NCI-H524 (cell line): ENCODE measurements at regions not wholly inside any gene's neighbourhood (a gene's known extent, or its start where the extent isn't known, plus 50 kb on each side); places are given as distances from the start of the nearest gene placed in this dataset.

Experiments
- DNase-seq, 2 experiments: peaks; one replicate each; lab custom pipeline; 2025; lab: John Stamatoyannopoulos, UW

- no peak for DNase-seq
These were observed 356.9 kb upstream of the NUDT12 start for GRCh38 chr5:103919506-103919905.

- DNase-seq = no peak
These were observed 356.2 kb upstream of the NUDT12 start for GRCh38 chr5:103918668-103919367.

DNA sequence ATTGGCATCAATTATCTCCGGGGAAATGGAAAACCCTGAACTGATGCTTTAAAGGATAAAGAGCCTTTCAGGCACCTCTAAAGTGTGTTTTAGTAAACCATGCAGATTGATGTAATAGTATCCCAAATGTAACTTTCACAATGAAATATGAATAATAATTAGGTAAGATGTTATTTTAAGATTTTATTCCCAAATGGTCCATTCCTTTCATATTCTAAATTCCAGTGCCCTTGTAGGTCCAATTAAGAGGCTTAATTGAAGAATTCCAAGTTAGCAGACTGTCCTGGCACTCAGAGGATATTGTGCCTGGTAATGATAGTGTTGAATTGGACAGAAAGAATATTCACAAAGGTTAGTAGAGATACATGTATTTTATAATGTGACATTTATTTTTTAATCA is 352.5 kb upstream of the NUDT12 start:
- DNase-seq = no peak

DNA sequence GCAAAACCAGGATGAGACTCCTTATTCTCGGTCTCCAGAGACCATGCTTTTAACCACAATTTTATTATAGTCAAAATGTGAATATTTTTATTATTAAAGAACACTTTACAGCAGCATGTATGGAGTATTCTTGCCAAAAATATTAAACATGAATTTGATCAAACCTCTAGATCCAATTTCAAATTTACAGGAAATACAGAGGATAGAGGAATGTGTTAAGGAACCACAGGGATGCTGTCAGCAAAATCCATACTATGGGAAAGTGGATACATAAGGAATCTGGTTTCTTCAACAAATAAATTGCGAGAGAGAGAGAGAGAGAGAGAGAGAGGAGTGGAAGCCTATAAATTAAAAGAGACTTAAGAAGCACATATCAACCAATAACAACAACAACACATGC is 348.2 kb upstream of the NUDT12 start:
- no peak for DNase-seq

- no peak for DNase-seq
These were observed 347.4 kb upstream of the NUDT12 start for GRCh38 chr5:103910011-103910410.

DNA sequence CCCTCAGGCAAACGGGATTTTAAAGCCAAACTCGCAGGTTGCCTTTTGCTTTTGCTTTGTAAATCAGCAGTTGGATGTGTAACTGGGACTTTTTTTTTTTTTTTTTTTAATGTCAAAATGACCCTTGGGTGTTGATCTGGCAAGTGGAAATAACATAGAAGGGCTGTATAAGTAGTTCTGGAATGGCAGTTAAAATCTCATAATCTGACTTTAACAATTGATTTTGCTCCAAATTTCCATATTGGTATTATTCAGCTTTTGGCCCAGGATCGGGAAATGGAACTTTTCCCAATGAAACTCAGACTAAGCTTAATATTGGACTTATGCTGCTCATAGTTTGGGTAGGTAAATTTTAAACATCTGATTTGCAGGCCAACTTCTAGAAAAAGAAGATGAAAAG is 346.8 kb upstream of the NUDT12 start:
- no peak for DNase-seq

DNA sequence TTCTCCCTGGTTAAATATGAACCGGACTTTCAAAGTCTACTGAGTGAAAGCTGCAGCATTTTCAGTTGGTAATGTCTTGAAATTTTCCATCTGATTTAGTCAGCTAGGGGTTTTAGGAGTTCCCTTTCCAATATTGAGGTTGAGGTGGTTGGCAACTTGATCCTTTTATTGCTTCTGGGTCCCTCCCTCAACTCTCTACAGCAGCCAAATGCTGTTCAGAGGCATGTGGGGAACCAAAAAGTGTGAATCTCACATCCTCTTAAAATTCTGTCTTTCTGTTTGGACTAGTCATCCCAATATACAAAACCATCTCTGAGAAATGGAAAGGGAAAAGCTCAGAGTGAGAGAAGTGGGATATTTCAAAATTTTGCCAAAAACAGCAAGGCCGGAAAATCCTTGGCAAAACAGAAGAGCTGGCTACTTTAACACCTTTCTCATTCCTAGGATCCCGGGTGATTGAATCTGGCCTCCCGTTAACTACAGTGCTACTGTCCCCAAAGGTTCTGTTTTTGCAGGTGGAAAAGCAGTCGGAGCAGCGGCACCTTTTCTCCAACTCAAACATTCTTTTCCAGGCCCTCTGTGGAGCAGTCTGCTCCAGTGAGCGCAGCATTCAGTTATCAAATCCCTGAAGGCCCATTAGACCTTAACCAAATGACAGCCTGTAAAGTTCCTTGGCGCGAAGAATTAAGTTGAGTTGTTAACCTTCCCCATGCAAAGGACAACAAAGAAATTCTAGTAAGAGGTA is 345.9 kb upstream of the NUDT12 start:
- no peak for DNase-seq

- no peak for DNase-seq
These were observed 344.4 kb upstream of the NUDT12 start for GRCh38 chr5:103907001-103907400.

DNA sequence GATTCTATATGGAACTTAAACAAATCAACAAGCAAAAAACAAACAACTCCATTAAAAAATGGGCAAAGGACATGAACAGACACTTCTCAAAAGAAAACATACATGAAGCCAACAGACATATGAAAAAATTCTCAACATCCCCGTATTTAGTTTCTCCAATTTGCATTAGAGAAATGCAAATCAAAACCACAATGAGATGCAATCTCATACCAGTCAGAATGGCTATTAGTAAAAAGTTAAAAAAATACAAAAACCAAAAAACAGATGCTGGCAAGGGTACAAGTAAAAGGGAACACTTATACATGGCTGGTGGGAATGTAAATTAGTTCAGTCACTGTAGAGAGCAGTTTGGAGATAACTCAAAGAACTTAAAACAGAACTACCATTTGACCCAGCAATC is 342.1 kb upstream of the NUDT12 start:
- DNase-seq = no peak

DNA sequence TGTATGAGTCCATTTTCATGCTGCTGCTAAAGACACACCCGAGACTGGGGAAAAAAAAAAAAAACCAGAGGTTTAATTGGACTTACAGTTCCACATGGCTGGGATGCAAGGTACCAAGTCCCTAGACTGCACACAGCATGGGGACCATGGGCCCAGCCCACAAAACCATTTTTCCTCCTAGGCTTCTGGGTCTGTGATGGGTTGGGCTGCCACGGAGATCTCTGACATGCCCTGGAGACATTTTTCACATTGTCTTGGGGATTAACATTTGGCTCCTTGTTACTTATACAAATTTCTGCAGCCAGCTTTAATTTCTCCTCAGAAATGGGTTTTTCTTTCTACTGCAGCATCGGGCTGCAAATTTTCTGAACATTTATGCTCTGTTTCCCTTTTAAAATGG is 340.3 kb upstream of the NUDT12 start:
- DNase-seq = no peak

- no peak for DNase-seq
These were observed 339.3 kb upstream of the NUDT12 start for GRCh38 chr5:103901885-103902284.

GRCh38 chr5:103896593-103896992 is 334.0 kb upstream of the NUDT12 start:
- no peak for DNase-seq

- no peak for DNase-seq
These were observed 333.1 kb upstream of the NUDT12 start for GRCh38 chr5:103895738-103896137.

DNA sequence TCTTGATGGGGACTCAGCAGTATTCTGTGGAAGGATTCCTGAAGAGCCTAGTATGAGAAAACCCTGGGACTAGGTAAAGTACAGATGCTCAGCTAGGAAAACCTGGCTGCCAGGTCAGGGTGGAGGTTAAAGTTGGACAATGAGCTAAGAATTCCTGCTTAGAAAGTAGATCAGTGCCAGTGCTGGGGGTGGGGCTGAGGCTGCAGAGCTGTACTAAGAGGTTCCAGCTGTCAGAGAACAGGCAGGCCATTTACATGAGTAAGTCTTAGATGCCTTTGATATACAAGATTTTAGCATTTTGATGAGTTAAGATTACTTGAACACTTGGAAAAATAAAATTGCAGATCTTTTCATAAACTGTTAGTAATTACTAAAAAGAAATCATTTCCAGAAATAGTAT is 332.3 kb upstream of the NUDT12 start:
- DNase-seq = no peak

DNA sequence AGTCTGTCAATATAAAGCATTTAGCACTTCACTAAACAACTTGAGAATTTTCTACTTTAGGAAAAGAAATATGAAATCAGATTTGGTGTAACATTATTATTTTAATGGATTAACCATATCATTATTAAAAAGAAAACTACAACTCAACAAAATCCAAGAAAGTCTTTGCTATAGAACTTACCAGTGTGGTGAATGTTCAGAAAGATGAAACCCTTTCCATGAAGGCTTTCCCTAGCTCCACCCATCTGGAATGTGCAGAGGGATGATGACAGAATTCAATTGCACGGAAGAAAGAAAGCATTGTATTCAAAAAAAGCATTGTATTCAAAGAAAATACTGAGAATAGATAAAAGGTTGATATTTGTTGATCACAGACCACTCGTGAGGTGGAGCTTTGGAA is 328.6 kb upstream of the NUDT12 start:
- no peak for DNase-seq

DNA sequence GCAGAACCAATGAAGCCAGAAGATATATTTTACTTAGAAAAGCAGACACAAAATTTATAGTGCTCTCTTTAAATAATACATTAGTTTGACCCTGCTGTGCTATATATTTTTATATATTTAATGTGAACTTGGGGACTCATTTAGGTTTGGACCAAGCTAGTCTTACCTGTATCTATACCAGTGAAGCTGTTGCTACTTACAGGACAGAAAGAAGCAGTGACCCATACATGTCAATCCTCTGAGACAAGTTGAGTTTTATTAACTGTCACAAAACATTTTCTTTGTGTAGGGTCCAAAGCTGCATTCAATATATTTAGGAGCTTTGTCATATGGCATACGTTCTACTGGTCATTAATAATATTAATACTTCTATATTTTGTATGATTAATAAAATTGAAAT is 327.7 kb upstream of the NUDT12 start:
- no peak for DNase-seq

- DNase-seq = no peak
These were observed 327.1 kb upstream of the NUDT12 start for GRCh38 chr5:103889500-103890209.

DNA sequence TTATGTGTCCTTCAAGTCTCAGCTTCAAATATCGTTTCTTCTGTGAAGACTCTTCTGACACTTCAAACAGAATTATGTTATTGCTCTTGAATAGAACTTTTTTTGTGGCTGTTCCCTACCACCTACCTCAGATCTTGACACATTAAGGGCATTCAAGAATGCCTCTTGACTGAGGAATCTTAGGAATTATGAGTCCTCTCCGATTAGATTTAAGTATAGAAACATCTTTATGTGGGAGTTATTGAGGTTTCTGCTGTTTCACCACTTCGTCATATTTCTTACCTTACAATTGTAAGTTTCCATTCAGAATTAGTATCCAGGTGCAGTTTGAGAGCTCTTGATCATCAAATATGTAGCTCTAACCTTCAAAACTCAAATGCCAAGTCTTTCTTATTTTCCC is 324.2 kb upstream of the NUDT12 start:
- no peak for DNase-seq

DNA sequence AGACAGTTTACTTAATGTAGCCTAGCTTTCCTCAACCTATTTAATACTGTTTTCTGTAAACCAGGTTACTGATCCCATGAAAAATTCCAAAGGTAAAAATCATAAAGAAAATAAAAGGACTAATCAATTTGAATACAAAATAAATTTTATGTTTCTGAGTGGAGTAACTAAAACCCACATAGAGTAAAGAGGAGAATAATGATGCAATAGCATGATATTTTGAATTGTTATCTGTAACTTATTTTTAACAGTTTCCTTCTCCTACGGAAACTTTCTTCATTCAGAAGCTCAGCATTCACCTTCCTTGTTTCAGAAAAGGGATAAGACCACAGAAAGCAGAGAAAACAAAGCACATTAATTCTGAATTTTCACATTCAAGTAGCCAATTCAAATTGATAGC is 320.6 kb upstream of the NUDT12 start:
- no peak for DNase-seq

DNA sequence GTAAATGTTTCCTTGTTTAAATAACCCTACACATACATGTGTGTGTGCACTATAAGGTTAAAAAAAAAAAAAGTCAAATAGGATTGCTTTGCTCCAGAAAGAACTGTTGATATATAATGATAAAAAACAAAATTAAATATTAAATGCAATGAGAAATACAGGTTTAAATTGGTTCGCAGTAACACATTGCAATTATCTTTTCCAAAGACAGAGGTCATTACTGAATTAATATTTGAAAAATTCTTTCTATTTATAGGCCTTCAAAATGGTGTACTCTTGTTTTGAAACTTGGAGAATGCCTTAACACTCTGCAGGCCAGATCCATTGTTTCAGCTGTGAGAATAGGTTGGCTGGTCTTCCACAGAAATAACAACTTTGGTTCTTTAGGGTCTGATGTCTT is 319.0 kb upstream of the NUDT12 start:
- no peak for DNase-seq

GRCh38 chr5:103867857-103868598 is 305.4 kb upstream of the NUDT12 start:
- no peak for DNase-seq

GRCh38 chr5:103866169-103866568 is 303.6 kb upstream of the NUDT12 start:
- DNase-seq = no peak

DNA sequence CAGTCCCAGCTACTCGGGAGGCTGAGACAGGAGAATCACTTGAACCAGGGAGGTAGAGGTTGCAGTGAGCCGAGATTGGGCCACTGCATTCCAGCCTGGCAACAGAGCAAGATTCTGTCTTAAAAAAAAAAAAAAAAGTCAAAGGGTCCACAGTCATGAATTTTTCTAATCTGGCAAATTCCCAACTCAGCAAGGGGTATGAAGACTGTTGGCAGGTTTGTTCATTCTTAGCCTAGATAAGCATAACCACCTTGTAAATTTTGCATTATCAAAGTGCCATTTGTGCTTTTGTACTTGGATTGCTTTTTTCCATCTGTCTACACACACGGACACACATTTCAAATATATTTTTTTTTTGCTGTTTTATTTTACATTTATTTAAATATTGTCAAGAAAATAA is 299.8 kb upstream of the NUDT12 start:
- no peak for DNase-seq
